ENCODE measurements at regions not wholly inside any gene's neighbourhood (a gene's known extent, or its start where the extent isn't known, plus 50 kb on each side); places are given as distances from the start of the nearest gene placed in this dataset.

- in situ Hi-C loops (cut with MboI; ENCODE audit: low sequenced_read_pairs, unreplicated experiment) = no loop called here
- no peak for TF ChIP-seq CTCF (IDR thresholded peaks at IDR 0.05; ENCODE audit: borderline replicate concordance, control extremely low read depth, extremely low read depth, insufficient read depth, missing control alignments)
Observed at GRCh38 chr2:45209875-45210274, 200.6 kb upstream of the SIX2 start.

DNA sequence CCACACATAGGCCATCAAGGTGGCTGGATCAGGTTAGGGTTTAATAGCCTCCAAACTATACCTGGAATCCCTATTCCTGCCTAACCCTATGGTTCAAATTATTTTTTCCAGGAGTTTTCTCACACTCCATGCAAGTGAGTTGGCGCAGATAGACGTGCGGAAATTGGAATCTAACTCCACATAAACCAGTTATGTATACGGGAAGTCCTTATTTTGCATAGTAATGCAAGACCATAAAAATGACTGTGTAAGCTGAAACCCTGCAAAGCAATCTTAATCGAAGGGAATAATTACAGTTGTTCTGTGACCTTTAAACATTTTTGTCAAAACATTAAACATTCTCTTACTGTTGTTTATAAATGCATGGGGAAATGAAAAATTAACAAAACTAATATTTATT is 200.1 kb upstream of the SIX2 start:
- in situ Hi-C loops (cut with MboI; ENCODE audit: low sequenced_read_pairs, unreplicated experiment) = no loop called here
- no peak for TF ChIP-seq CTCF (IDR thresholded peaks at IDR 0.05; ENCODE audit: borderline replicate concordance, control extremely low read depth, extremely low read depth, insufficient read depth, missing control alignments)
- no peak for DNase-seq (ENCODE audit: low spot score)

More at GRCh38 chr2:45209875-45210274, 200.6 kb upstream of the SIX2 start:
- DNase-seq (ENCODE audit: low spot score) = no peak

DNA sequence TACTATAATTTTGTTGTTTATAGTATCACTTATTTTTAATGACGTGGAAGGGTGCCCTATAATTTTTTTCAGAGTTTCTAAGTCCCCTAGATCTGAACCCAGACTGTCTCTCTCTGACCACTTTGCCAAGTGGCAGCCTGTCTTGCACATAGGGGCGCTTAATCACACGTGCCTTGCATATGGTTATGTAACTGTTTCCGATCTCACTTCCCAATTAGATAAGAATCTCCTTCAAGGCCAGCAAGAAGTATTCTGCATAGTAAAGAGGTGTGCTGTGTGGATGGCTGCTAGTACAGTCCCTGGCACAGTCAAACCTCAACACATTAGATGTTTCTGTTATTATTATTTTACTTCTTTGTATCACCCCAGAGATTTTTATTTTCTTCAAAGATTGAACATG is 197.8 kb upstream of the SIX2 start:
- in situ Hi-C loops (cut with MboI; ENCODE audit: low sequenced_read_pairs, unreplicated experiment) = no loop called here
- DNase-seq (ENCODE audit: low spot score) = no peak
- TF ChIP-seq CTCF (IDR thresholded peaks at IDR 0.05; ENCODE audit: borderline replicate concordance, control extremely low read depth, extremely low read depth, insufficient read depth, missing control alignments) = no peak

DNA sequence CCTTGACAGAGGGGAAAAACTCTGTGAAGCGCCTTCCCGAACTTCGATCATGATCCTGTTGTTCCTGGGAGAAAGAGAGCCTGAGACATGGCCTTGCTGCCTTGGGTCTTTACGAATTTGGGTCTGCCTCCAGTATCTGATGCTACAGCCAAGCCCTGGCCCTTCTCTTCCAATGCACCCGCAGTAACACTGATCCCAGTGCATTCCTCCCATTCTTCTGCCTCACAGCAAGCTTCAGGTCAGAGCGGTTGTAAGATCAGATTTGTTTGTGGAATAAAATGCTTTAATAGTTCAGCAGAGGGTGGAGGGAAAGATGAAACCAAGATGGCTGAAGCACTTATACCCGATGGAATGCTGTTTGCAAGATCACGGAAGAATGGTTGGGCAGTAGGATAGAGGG is 196.7 kb upstream of the SIX2 start:
- in situ Hi-C loops (cut with MboI; ENCODE audit: low sequenced_read_pairs, unreplicated experiment) = no loop called here
- DNase-seq (ENCODE audit: low spot score) = no peak
- TF ChIP-seq CTCF (IDR thresholded peaks at IDR 0.05; ENCODE audit: borderline replicate concordance, control extremely low read depth, extremely low read depth, insufficient read depth, missing control alignments) = no peak

GRCh38 chr2:45205480-45205879 is 196.2 kb upstream of the SIX2 start:
- in situ Hi-C loops (cut with MboI; ENCODE audit: low sequenced_read_pairs, unreplicated experiment) = no loop called here
- no peak for DNase-seq (ENCODE audit: low spot score)
- no peak for TF ChIP-seq CTCF (IDR thresholded peaks at IDR 0.05; ENCODE audit: borderline replicate concordance, control extremely low read depth, extremely low read depth, insufficient read depth, missing control alignments)

GRCh38 chr2:45203400-45203799 is 194.1 kb upstream of the SIX2 start:
- DNase-seq (ENCODE audit: low spot score) = no peak
- no peak for TF ChIP-seq CTCF (IDR thresholded peaks at IDR 0.05; ENCODE audit: borderline replicate concordance, control extremely low read depth, extremely low read depth, insufficient read depth, missing control alignments)
- in situ Hi-C loops (cut with MboI; ENCODE audit: low sequenced_read_pairs, unreplicated experiment) = no loop called here

GRCh38 chr2:45199973-45200372 is 190.7 kb upstream of the SIX2 start:
- TF ChIP-seq CTCF (IDR thresholded peaks at IDR 0.05; ENCODE audit: borderline replicate concordance, control extremely low read depth, extremely low read depth, insufficient read depth, missing control alignments) = no peak
- no peak for DNase-seq (ENCODE audit: low spot score)
- in situ Hi-C loops (cut with MboI; ENCODE audit: low sequenced_read_pairs, unreplicated experiment) = no loop called here
